ENCODE measurements at regions not wholly inside any gene's neighbourhood (a gene's known extent, or its start where the extent isn't known, plus 50 kb on each side); places are given as distances from the start of the nearest gene placed in this dataset.

- Histone ChIP-seq H3K14ac (replicated peaks; ENCODE audit: low read depth, low read length) (no peak overlapping the region), H4K20me1 (ENCODE audit: insufficient read depth, low read length) (no peaks in the 10 kb centered on the region), H3K27me3 (ENCODE audit: control insufficient read depth, insufficient read depth, low read length) (peaks cover 5% of the 10 kb centered on the region), H3K9me3 (ENCODE audit: control insufficient read depth, insufficient read depth, low read length) (no peaks in the 10 kb centered on the region), H3K23ac (ENCODE audit: low read depth, low read length) (no peak overlapping the region), H2BK5ac (ENCODE audit: low read depth, low read length, poor library complexity, severe bottlenecking) (no peak overlapping the region), H3K4ac (ENCODE audit: low read depth, low read length) (no peak overlapping the region), H2BK120ac (ENCODE audit: low read depth, low read length) (no peak overlapping the region), H4K5ac (ENCODE audit: low read depth, low read length) (no peak overlapping the region), H3K56ac (ENCODE audit: extremely low read depth, insufficient read depth, low read length) (no peak overlapping the region), H3K79me1 (ENCODE audit: low read depth in 1 of 2, low read length in 2 of 2) (no peaks in the 10 kb centered on the region), H3K36me3 (ENCODE audit: control insufficient read depth, insufficient read depth, low read length) (no peaks in the 10 kb centered on the region), H3K18ac (ENCODE audit: low read depth, low read length) (no peak overlapping the region), H3K4me1 (ENCODE audit: control insufficient read depth, insufficient read depth, low read length) (no peaks in the 10 kb centered on the region), H2AFZ (replicated peaks; ENCODE audit: low read length, poor library complexity) (no peak overlapping the region), H2AK9ac (replicated peaks; ENCODE audit: low read depth, low read length, poor library complexity) (no peak overlapping the region), H3K9me1 (ENCODE audit: insufficient read depth, low read length) (no peaks in the 10 kb centered on the region), H3K4me2 (ENCODE audit: low read depth, low read length) (no peak overlapping the region), H2BK15ac (ENCODE audit: low read depth, low read length) (no peak overlapping the region), H4K91ac (ENCODE audit: insufficient read depth, low read depth, low read length) (no peak overlapping the region), H3K27ac (ENCODE audit: insufficient read depth, low read length) (no peak overlapping the region), H2AK5ac (ENCODE audit: low read depth, low read length) (no peak overlapping the region), H2BK20ac (ENCODE audit: low read depth, low read length) (no peak overlapping the region), H3K4me3 (ENCODE audit: insufficient read depth, low read depth, low read length) (no peak overlapping the region), H4K8ac (ENCODE audit: low read depth in 2 of 2, low read length in 2 of 2) (no peak overlapping the region), H3K9ac (ENCODE audit: low read depth, low read length) (no peak overlapping the region)
- no TSS peak for BruUV-seq (replicated peaks)
- dilution Hi-C loops (cut with HindIII; ENCODE audit: low sequenced_read_pairs, unreplicated experiment) (no loop called here), intact Hi-C loops (cut with micrococcal nuclease) (no loop called here), in situ Hi-C loops (cut with MboI; ENCODE audit: low sequenced_read_pairs) (no loop called here)
- POLR2A ChIA-PET (ENCODE audit: unreplicated experiment): no interaction called here
- no CpG with 5 or more reads among the region's 3 CpGs for WGBS, 2 experiments (ENCODE audit: extremely low coverage in 2 of 2, insufficient read length in 1 of 2)
- DNase-seq (no peak), ATAC-seq (ENCODE audit: low read depth) (no peak)
- TF ChIP-seq USF2 (IDR thresholded peaks at IDR 0.05; ENCODE audit: low read depth, low read length): no peak
- no peak for TF ChIP-seq MAZ (IDR thresholded peaks at IDR 0.05; ENCODE audit: borderline replicate concordance, low read depth, low read length)
- no peak for TF ChIP-seq RCOR1 (IDR thresholded peaks at IDR 0.05; ENCODE audit: insufficient replicate concordance, low read length)
- no peak for TF ChIP-seq BHLHE40 (IDR thresholded peaks at IDR 0.05; ENCODE audit: low read depth, low read length)
- no peak for TF ChIP-seq CHD1 (IDR thresholded peaks at IDR 0.05; ENCODE audit: low read depth, low read length)
- no peak for TF ChIP-seq CTCF (conservative IDR thresholded peaks at IDR 0.05; ENCODE audit: low read depth, low read length)
- no peak for TF ChIP-seq CEBPB (IDR thresholded peaks at IDR 0.05; ENCODE audit: low read depth, low read length)
- no peak for TF ChIP-seq MXI1 (IDR thresholded peaks at IDR 0.05; ENCODE audit: borderline replicate concordance, low read depth, low read length)
- no peak for TF ChIP-seq ELK1 (IDR thresholded peaks at IDR 0.05; ENCODE audit: borderline replicate concordance, low read depth, low read length)
- no peak for TF ChIP-seq RFX5 (IDR thresholded peaks at IDR 0.05; ENCODE audit: low read depth, low read length)
- TF ChIP-seq FOS (IDR thresholded peaks at IDR 0.05; ENCODE audit: low read depth, low read length): no peak
- TF ChIP-seq RAD21 (IDR thresholded peaks at IDR 0.05; ENCODE audit: low read length): no peak
- TF ChIP-seq MAFK (IDR thresholded peaks at IDR 0.05; ENCODE audit: low read depth, low read length): no peak
- TF ChIP-seq POLR2A (IDR thresholded peaks at IDR 0.05; ENCODE audit: low read depth, low read length): no peak
- no peak for TF ChIP-seq SMC3 (IDR thresholded peaks at IDR 0.05; ENCODE audit: low read depth, low read length)
- TF ChIP-seq NFE2L2 (IDR thresholded peaks at IDR 0.05; ENCODE audit: low read depth, low read length): no peak
- CTCF ChIA-PET: no interaction called here
Observed at GRCh38 chr12:9319842-9320173, 111.6 kb upstream of the PZP start.
